GM10847 (cell line): ENCODE measurements at regions not wholly inside any gene's neighbourhood (a gene's known extent, or its start where the extent isn't known, plus 50 kb on each side); places are given as distances from the start of the nearest gene placed in this dataset.

Source experiments
- POLR2A ChIP-seq: IDR thresholded peaks from 2 replicates; pipeline ENCODE4 v1.6.1; 2011; ENCODE audit not compliant: insufficient read length; ENCODE audit errors: extremely low read depth

- no peak for TF ChIP-seq POLR2A
Measured at GRCh38 chr6:14317387-14317970, 199.9 kb downstream of the CD83 start.

- no peak for TF ChIP-seq POLR2A
Measured at GRCh38 chr6:14320332-14320731, 202.8 kb downstream of the CD83 start.

- no peak for TF ChIP-seq POLR2A
Measured at GRCh38 chr6:14321992-14322772, 204.6 kb downstream of the CD83 start.

- no peak for TF ChIP-seq POLR2A
Measured at GRCh38 chr6:14322841-14323240, 205.3 kb downstream of the CD83 start.

GRCh38 chr6:14326774-14327173 lies 209.2 kb downstream of the CD83 start:
- no peak for TF ChIP-seq POLR2A

- TF ChIP-seq POLR2A = no peak
Measured at GRCh38 chr6:14328163-14328562, 210.6 kb downstream of the CD83 start.

- no peak for TF ChIP-seq POLR2A
Measured at GRCh38 chr6:14333556-14334305, 216.2 kb downstream of the CD83 start.

GRCh38 chr6:14335071-14335470 lies 217.5 kb downstream of the CD83 start:
- TF ChIP-seq POLR2A = no peak

- TF ChIP-seq POLR2A = no peak
Measured at GRCh38 chr6:14337152-14337551, 219.6 kb downstream of the CD83 start.

GRCh38 chr6:14339172-14339571 lies 221.6 kb downstream of the CD83 start:
- TF ChIP-seq POLR2A = no peak

- TF ChIP-seq POLR2A = no peak
Measured at GRCh38 chr6:14339711-14340584, 222.4 kb downstream of the CD83 start.

GRCh38 chr6:14344486-14344885 lies 226.9 kb downstream of the CD83 start:
- no peak for TF ChIP-seq POLR2A

GRCh38 chr6:14348389-14348788 lies 230.8 kb downstream of the CD83 start:
- TF ChIP-seq POLR2A = no peak

- TF ChIP-seq POLR2A = no peak
Measured at GRCh38 chr6:14349507-14349906, 231.9 kb downstream of the CD83 start.

GRCh38 chr6:14350210-14350609 lies 232.6 kb downstream of the CD83 start:
- no peak for TF ChIP-seq POLR2A
